ENCODE measurements at regions not wholly inside any gene's neighbourhood (a gene's known extent, or its start where the extent isn't known, plus 50 kb on each side); places are given as distances from the start of the nearest gene placed in this dataset.

GRCh38 chr6:166763606-166764472, 136.8 kb upstream of the RPS6KA2 start:
- DNase-seq (ENCODE audit: insufficient read length, low spot score), result no peak
- TF ChIP-seq CTCF (IDR thresholded peaks at IDR 0.05; ENCODE audit: insufficient read depth, missing control alignments), result no peak
- no peak for FAIRE-seq

GRCh38 chr6:166761801-166762200, 134.8 kb upstream of the RPS6KA2 start:
- DNase-seq (ENCODE audit: insufficient read length, low spot score) (no peak), FAIRE-seq (no peak)
- TF ChIP-seq CTCF (IDR thresholded peaks at IDR 0.05; ENCODE audit: insufficient read depth, missing control alignments), result no peak

- FAIRE-seq (no peak), DNase-seq (ENCODE audit: insufficient read length, low spot score) (no peak)
- no peak for TF ChIP-seq CTCF (IDR thresholded peaks at IDR 0.05; ENCODE audit: insufficient read depth, missing control alignments)
Measured at GRCh38 chr6:166760288-166760687, 133.2 kb upstream of the RPS6KA2 start.

- FAIRE-seq (no peak), DNase-seq (ENCODE audit: insufficient read length, low spot score) (no peak)
- TF ChIP-seq CTCF (IDR thresholded peaks at IDR 0.05; ENCODE audit: insufficient read depth, missing control alignments), result no peak
Measured at GRCh38 chr6:166758136-166758704, 131.2 kb upstream of the RPS6KA2 start.

- FAIRE-seq (no peak), DNase-seq (ENCODE audit: insufficient read length, low spot score) (no peak)
- no peak for TF ChIP-seq CTCF (IDR thresholded peaks at IDR 0.05; ENCODE audit: insufficient read depth, missing control alignments)
Measured at GRCh38 chr6:166757232-166758135, 130.4 kb upstream of the RPS6KA2 start.

- DNase-seq (ENCODE audit: insufficient read length, low spot score), result no peak
- TF ChIP-seq CTCF (IDR thresholded peaks at IDR 0.05; ENCODE audit: insufficient read depth, missing control alignments), result no peak
- FAIRE-seq, result no peak
Measured at GRCh38 chr6:166754218-166755030, 127.4 kb upstream of the RPS6KA2 start.
